GM19351 (cell line): ENCODE measurements at regions not wholly inside any gene's neighbourhood (a gene's known extent, or its start where the extent isn't known, plus 50 kb on each side); places are given as distances from the start of the nearest gene placed in this dataset.
"Not testable (repeated sequence)": the region's sequence is repeated elsewhere in the genome, so short reads cannot be mapped to it uniquely, and the experiment has no call there.

Experiments
- ATAC-seq: cut with Tn5 transposase; IDR thresholded peaks from one replicate; pipeline ENCODE4 v1.9.1; 2021; ENCODE audit warnings: mild to moderate bottlenecking, moderate library complexity; ENCODE audit not compliant: unreplicated experiment

- no peak for ATAC-seq
These were observed 77.6 kb downstream of the SETD4 start for GRCh38 chr21:35982717-35983116.

GRCh38 chr21:35981514-35982070 lies 78.7 kb downstream of the SETD4 start:
- ATAC-seq: no peak

GRCh38 chr21:35980821-35981220 lies 79.5 kb downstream of the SETD4 start:
- ATAC-seq: no peak

GRCh38 chr21:35977860-35978259 lies 82.5 kb downstream of the SETD4 start:
- not testable (repeated sequence) for ATAC-seq

- ATAC-seq: no peak
These were observed 83.4 kb downstream of the SETD4 start for GRCh38 chr21:35976929-35977328.

GRCh38 chr21:35976481-35976880 lies 83.8 kb downstream of the SETD4 start:
- ATAC-seq: no peak

- ATAC-seq: no peak
These were observed 85.6 kb downstream of the SETD4 start for GRCh38 chr21:35974775-35975174.

GRCh38 chr21:35971824-35972223 lies 88.5 kb downstream of the SETD4 start:
- ATAC-seq: no peak

GRCh38 chr21:35969281-35969680 lies 91.0 kb downstream of the SETD4 start:
- no peak for ATAC-seq

- ATAC-seq: no peak
These were observed 91.8 kb downstream of the SETD4 start for GRCh38 chr21:35968564-35968963.

GRCh38 chr21:35965699-35966098 lies 94.6 kb downstream of the SETD4 start:
- no peak for ATAC-seq

- no peak for ATAC-seq
These were observed 96.3 kb downstream of the SETD4 start for GRCh38 chr21:35963920-35964451.

GRCh38 chr21:35962917-35963316 lies 97.4 kb downstream of the SETD4 start:
- no peak for ATAC-seq

- ATAC-seq: no peak
These were observed 106.3 kb downstream of the SETD4 start for GRCh38 chr21:35954066-35954465.

GRCh38 chr21:35953597-35953996 lies 106.7 kb downstream of the SETD4 start:
- no peak for ATAC-seq

GRCh38 chr21:35952651-35953340 lies 107.5 kb downstream of the SETD4 start:
- ATAC-seq: no peak

GRCh38 chr21:35948982-35949381 lies 111.3 kb downstream of the SETD4 start:
- no peak for ATAC-seq

- no peak for ATAC-seq
These were observed 115.1 kb downstream of the SETD4 start for GRCh38 chr21:35945089-35945671.

GRCh38 chr21:35943752-35944151 lies 116.6 kb downstream of the SETD4 start:
- no peak for ATAC-seq

- ATAC-seq: no peak
These were observed 117.8 kb downstream of the SETD4 start for GRCh38 chr21:35942211-35943144.
